ENCODE measurements at regions not wholly inside any gene's neighbourhood (a gene's known extent, or its start where the extent isn't known, plus 50 kb on each side); places are given as distances from the start of the nearest gene placed in this dataset.

DNA sequence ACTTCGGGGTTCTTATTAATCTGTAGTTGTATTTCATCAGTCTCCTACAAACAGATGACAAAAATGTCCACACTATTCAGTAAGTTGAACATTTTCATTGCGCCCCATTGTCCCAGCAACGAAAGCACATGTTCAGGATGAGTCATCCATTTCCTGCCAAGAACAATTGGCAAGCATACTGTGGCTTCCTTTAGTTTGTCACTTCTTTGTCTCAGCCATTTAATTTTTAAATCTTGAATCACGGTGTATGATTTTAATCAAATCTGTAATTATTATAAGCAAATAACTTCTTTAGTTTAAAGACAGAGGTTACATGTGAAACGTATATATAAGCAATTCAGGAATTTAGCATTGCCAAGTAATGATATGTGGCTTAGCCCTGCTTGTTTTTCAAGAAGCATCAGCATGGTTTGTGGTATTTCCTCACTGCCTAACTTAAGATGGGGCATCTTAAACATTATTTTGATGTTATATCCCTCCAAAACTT is 211.3 kb upstream of the KRR1 start:
- DNase-seq (ENCODE audit: extremely low read depth in 1 of 11, low read depth in 9 of 11, low spot score in 4 of 11) = peak in 1 of 11 donors; percentile 38

DNA sequence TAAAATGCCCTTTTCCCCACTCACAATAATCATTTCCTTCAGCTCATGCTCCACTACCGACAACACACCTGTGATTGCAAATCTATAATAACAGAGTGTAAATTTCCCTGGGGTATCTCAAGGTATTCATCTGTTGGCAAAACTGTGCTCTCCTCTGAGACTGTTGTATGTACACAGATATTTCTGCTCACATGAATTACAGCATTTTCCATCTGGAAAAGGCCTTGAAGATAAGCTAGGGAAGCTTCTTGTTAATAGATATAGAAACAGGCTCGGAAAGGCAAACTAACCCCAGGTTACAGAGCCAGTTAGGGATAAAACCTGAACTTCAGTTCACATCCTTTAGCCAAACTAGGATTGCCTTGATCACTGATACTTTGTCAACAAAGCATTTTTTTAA is 210.4 kb upstream of the KRR1 start:
- no peak for DNase-seq (ENCODE audit: extremely low read depth in 1 of 11, low read depth in 9 of 11, low spot score in 4 of 11)

DNA sequence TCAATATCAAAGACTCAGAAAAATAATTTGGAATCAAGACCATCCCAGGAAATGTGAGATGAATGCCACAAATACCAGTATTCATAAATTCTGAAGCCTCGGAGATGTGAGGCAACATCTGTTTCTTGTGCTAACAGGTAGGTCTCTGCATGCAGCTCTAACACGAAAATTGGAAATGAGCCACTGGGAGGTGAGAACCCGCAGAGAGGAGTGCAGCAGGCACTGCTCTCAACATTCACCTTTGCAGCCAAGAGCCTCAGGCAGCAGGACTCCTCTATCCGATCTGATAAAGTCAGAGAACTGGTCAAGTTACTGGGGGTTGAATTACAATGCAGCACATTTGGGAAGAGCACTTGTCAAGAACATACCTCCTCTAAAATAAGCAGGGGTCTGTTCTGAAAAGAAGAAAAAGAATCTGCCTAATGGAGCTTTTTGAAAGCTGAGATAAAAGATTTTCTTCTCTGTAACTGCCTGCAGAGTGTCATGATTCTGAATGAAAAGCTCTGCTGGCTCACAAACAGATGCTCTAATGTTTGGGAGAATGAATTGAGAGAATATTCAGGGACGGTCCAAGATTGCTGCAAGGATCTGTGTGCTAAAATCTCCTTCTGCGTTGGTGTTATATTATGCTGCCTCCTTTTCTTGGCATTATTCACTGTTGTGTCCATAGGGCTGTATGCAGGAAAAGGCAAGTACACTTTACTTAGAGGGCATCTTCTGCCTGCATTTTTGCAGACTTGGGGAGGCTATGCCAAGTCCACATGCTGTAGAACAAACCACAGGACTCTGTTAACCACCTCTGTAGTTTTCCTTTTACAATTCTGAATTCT is 209.6 kb upstream of the KRR1 start:
- no peak for DNase-seq (ENCODE audit: extremely low read depth in 1 of 11, low read depth in 9 of 11, low spot score in 4 of 11)

DNA sequence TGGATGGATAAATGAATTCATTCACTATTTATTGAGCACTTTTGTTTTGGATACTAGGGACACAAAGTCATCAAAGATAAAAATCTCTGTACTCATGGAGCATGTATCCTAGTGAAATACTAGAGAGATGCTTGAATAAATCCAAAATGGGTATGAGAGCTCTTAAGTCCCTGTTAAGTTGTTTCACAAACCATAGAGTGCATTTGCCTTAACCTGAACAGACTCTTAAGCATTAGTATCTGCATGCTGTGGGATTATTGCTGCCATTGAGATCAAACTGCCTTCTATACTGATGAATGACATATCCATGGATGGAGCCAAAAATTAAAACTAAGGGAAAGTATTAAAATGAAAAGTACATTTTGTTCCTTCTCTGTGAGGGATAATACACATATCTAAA is 206.5 kb upstream of the KRR1 start:
- DNase-seq (ENCODE audit: extremely low read depth in 1 of 11, low read depth in 9 of 11, low spot score in 4 of 11) = no peak

DNA sequence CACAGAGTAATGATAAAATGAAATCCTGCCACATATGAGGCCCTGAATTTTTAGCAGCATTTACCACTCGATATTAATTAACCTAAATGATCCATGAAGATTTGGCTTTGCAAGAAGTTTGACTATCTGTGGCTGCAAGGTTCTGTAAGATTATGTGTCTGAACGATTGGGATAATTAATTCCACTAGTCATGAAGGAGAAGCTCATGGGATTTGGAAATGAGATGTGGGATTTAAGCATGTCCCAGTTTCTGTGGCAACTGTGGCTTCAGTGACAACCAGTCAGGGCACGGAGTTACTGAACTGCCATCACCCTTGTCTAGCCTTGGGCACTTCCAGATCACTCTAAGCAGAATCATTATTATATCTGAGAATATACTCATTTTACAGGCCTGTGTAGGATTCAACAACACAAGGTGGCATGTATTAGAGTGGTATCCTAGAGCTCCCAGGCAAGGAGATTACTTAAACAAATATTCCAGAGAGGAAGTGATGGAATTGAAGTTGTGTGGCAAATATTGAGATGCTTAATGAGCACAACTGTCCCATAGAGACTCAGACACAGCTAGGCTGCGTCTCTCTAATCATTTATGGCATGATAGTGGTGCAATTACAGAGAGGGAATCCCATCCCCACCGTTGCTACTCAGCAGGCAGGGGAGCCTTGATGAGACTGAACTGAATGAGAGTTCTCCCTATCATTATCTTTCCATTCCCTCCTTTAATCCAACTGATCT is 205.0 kb upstream of the KRR1 start:
- DNase-seq (ENCODE audit: extremely low read depth in 1 of 11, low read depth in 9 of 11, low spot score in 4 of 11) = no peak

DNA sequence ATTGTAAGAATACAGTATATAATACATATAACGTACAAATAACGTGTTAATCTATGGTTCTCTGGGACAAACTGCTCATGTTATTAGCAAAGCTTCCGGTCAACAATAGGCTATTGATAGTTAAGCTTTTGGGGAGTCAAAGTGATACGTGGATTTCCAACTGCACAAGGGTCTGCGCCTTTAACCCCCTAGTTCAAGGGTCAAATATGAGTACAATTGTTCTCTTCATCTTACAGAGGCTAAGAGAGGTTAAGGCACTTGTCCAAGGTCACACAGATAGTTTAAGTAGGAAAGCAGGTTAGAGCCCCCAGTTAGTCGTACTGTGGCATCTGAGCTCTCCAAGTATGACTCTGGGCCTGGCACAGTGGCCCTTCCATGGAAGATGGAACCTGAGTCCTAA is 204.3 kb upstream of the KRR1 start:
- DNase-seq (ENCODE audit: extremely low read depth in 1 of 11, low read depth in 9 of 11, low spot score in 4 of 11) = no peak

DNA sequence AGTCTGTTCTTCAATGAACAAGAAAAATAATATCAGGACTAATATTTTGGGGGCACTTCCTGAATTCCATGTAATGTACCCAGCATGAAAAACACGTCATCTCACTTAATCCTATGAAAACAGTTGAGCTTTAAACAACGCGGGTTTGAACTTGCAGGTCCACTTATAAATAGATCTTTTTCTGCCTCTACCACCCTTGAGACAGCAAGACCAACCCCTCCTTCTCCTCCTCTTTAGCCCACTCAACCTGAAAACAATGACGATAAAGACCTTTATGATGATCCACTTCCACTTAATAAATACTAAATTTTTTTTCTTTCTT is 203.9 kb upstream of the KRR1 start:
- DNase-seq (ENCODE audit: extremely low read depth in 1 of 11, low read depth in 9 of 11, low spot score in 4 of 11) = no peak

DNA sequence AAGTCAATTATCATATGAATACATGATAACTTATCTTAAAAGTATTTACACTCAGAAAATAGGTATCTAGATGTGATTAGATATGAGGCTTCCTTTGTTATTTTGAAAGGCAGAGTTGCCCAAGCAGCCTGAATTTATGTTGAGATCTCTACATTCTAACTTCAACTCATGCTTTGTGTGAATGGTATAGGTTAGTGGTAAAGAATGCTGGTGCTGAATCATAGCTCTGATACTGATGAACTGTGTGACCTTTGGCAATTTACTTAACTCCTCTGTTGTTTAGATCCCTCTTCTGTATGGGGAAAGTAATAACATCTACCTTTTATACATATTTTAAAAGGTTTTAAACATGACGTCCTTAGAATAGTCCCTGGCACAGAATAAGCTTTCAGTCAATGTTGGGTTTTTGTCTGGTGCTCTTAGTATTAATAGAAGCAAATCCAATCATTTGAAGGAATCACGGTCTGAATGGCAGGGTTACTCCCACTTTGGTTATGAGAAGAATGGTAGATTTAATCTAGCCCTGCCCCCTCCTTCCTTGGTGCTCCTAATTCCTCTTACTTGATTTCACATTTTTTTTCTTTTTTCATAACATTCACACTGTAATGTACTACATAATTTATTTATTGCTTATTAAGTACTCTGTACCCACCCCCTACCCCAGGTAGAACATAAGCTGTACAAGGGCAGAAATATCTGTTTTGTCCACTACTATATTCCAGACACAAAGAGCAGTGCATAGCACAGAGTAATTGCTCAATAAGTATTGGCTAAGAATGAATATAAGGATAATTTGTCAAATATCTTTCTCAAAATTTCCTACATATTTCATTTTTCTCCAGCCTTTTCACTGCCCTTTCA is 203.3 kb upstream of the KRR1 start:
- no peak for DNase-seq (ENCODE audit: extremely low read depth in 1 of 11, low read depth in 9 of 11, low spot score in 4 of 11)

DNA sequence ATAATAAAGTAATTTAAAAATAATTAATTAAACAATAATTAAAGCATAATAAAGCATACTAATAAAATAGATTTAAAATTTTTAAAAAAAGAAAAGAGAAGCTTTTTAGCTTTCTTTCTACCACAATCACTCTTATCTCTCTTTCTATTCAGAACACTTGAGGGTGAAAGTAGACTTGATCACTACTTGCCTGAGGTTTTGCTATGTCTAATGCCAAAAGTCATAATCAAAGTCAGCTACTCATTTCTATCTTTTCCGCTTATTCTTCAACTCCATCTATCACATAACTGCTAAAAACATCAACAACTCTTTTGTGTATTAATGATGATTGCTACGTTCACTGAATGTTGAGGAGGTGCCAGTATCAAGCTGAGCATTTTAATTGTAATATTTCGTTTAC is 202.0 kb upstream of the KRR1 start:
- DNase-seq (ENCODE audit: extremely low read depth in 1 of 11, low read depth in 9 of 11, low spot score in 4 of 11) = no peak

DNA sequence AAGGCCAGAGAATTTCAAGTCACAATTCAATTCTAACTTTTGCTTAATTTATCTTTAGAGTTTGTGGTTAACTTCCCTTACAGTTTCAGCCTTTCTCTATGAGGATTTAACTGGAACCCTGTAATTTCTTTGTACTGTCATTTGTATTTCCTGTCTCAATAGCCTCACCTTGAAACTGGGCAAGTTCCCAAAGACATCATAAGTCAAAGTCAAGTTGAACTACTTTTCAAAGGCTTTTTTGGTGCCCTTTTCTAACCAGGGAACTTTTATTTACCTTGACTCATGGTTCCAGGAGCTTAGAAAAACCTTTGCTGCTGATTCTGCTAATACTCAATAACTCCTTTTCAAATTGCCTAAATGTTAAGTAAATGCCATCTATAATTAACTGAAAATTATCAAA is 200.8 kb upstream of the KRR1 start:
- DNase-seq (ENCODE audit: extremely low read depth in 1 of 11, low read depth in 9 of 11, low spot score in 4 of 11) = no peak

DNA sequence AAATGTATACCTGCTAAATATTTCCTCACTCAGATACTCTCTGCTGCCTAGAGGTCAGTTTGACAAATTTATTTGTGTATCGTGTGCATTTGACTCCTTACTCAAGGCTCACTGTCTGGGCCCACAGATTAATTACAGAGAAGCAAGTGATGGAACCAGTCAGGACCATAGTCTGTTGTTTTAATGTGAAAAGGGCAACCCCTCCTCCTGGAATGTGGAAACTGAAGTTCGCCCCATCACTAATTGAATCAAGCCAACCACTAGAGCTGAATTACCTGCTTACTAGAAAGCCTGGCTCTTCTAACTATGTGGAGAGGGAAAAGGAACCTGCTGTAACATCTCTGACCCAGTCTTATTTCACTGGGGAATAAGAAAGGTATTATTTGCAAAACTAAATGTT is 199.9 kb upstream of the KRR1 start:
- no peak for DNase-seq (ENCODE audit: extremely low read depth in 1 of 11, low read depth in 9 of 11, low spot score in 4 of 11)

DNA sequence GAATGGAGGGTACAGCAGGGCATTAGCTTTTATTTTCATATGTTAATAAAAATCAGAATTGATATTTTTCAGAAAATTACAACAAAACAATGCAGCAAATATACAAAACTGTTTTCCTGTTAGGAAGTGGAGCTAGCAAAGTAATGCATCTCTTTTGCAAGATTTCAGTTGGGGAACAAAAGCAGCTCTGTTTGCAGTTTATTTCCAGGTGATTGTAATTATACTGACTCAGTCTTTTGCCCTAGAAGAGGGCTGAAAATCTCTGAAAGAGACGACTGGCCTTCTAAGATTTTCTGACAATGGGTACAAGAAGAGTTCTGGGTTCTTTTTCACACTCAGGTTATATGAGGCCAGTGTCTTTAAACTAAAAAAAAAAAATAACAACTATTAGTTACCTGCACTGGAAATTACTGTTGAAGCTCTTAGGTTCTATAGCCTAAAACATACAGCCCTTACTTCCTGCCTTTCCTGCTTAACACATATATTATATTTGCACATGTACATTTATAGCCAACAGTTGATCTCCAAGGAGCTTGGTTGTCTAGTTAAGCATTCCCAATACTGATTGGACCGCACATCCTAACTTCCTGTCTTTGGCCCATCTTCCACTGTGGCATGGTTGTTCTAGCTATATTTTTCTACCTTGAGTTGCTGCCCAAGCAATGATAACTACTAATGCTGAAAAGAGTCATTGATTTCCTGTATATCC is 199.1 kb upstream of the KRR1 start:
- no peak for DNase-seq (ENCODE audit: extremely low read depth in 1 of 11, low read depth in 9 of 11, low spot score in 4 of 11)

DNA sequence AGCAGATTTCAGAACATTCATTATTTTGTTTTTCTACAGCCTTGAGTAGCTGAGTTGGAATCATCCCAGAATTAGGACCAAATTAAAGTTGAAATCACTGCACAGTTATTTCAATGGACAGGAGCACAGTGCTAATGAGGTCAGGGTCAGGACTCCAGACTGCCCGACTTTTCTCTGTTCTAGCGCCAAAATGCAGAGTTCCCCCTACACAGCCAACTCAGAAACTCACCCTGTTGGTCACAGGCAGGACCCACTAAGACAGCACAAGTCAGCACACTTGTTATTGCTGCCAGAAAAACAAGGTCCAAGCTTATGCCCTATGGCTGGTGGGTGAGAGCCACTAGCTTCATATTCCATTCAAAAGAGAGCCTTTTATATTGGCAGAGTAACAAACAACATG is 198.1 kb upstream of the KRR1 start:
- no peak for DNase-seq (ENCODE audit: extremely low read depth in 1 of 11, low read depth in 9 of 11, low spot score in 4 of 11)

DNA sequence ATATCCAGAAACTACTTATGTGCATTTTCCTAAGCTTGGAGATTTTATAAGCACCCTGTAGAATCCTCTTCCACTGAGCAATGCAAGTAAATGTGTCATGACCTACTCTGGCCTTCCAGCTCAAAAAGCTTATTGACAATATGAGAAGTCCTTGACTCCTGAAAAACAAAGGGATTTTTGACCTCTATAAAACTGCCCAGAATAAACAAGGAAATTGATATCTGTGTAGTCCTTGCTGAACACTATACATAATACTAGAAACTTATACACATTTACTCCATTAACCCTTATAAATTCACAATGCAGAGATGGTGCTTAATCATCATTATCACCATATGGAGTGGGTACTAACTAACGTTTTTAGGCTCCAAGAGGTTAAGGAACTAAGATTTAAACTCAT is 197.4 kb upstream of the KRR1 start:
- no peak for DNase-seq (ENCODE audit: extremely low read depth in 1 of 11, low read depth in 9 of 11, low spot score in 4 of 11)

DNA sequence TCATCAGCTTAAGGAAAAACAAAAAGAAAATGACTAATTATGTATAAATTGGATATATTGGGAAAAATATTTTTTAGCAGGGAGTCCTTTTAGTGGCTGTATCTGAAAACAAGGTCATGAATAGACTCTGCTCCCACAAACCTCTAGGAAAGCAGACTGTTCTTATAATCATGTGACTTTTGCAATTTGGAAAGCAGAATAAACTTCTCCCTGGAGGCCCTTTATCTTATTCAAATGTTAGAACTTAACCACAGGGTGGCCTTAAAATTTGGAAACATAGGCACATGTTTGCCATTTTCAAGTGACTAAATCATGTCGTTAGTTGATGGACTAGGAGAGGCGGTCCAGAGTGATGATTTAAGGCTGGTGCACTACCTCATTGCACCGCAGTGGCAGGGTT is 196.6 kb upstream of the KRR1 start:
- no peak for DNase-seq (ENCODE audit: extremely low read depth in 1 of 11, low read depth in 9 of 11, low spot score in 4 of 11)

DNA sequence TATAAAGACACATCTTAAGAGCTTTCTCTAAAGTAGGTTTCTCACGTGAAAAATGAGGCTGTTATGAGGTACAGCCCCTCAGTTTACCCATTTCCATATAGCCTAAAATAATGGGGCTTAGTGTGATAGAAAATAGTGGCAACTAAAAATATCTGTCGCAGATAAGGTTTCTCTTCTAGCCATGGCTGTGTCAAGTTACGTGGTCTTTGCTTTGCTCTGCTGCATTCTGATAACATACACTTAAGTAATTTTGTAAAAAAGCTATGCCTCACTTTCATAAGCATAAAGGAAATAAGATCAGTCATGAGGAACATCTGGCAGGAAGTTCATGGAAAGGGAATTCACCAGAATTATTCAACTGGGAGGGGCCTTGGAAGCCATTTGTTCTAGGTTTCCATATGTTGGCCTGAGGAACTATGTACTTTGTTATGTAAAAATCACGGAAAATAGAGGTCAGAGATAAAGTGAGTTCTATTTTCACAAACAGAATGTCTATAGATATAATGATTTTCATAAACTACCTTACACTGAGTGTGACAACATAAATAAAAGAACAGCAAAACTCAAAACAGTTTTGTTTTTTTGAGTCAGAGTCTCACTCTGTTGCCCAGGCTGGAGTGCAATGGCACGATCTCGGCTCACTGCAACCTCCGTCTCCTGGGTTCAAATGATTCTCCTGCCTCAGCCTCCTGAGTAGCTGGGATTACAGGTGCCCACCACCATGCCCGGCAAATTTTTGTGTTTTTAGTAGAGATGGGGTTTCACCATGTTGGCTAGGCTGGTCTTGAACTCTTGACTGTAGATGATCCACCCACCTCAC is 195.6 kb upstream of the KRR1 start:
- DNase-seq (ENCODE audit: extremely low read depth in 1 of 11, low read depth in 9 of 11, low spot score in 4 of 11) = no peak

DNA sequence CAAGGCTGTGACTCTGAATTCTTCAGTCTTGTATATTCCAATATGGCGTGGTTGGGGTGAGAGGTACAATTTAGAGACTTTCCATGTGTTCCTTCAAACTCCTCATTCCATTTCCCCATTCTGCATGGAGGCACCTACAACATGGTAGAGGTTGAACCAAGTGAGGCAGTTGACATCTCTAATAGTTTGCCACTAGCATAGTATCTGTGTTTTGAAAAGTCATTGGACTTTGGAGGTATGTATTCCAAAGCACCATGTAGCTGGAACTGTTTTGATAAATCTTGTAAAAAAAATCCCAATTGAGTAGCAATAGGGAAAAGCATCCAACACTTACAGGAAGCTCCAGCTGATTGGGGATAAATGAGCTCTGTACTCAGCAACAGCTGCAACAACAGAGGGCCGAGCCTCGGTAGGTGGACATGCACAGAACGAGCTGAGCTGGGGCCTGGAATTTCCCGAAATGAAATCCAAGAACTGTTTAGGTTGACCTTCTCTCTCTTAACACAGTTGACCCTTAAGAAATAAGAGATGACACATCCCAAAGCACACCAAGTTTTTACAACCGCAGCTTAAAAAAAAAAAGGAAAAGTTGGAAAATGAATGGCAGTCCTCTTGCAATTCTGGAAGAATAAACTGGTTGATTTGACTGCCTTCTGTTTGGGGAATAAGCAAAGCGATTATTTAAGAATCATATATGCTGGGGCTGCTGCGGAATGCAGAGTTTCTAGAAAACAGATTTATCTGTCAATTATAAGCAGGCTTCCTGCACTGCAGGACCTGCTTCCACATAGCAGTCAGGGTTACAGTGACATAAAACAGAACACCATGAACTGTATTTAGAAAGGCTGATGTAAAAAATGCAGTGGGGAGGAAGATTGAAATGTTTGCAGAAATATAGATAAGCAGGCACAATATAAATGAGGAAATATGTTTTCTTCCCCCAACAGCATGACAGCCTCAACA is 194.6 kb upstream of the KRR1 start:
- DNase-seq (ENCODE audit: extremely low read depth in 1 of 11, low read depth in 9 of 11, low spot score in 4 of 11) = peak; percentile 58 to 87 (median 77)
